ENCODE measurements at regions not wholly inside any gene's neighbourhood (a gene's known extent, or its start where the extent isn't known, plus 50 kb on each side); places are given as distances from the start of the nearest gene placed in this dataset.

DNA sequence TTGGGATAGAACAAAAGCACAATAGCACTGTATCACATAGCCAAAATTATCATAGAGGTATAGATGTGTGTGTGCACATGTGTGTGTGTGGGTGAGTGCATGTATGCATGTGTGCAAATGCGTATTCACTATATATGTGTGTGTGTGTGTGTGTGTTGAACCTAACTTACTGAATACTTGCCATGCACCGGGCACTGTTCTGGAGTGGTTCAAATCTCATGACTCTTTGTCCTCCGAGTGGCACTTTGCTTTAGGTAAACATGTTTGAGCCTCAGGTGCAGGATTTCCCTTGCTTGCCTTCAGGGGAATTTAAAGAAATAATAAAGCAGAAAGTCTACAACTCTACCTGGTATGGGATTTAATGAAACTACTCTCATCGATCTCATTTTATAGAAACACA lies 183.5 kb upstream of the GDNF start:
- CTCF ChIA-PET, result interaction anchor here (0.6 kb wide), 1 partner anchor 175 kb away, joined by 3 read pairs; no protein-coding TSS in a partner anchor
- POLR2A ChIA-PET, result no interaction called here
- TF ChIP-seq, protein P1, sequence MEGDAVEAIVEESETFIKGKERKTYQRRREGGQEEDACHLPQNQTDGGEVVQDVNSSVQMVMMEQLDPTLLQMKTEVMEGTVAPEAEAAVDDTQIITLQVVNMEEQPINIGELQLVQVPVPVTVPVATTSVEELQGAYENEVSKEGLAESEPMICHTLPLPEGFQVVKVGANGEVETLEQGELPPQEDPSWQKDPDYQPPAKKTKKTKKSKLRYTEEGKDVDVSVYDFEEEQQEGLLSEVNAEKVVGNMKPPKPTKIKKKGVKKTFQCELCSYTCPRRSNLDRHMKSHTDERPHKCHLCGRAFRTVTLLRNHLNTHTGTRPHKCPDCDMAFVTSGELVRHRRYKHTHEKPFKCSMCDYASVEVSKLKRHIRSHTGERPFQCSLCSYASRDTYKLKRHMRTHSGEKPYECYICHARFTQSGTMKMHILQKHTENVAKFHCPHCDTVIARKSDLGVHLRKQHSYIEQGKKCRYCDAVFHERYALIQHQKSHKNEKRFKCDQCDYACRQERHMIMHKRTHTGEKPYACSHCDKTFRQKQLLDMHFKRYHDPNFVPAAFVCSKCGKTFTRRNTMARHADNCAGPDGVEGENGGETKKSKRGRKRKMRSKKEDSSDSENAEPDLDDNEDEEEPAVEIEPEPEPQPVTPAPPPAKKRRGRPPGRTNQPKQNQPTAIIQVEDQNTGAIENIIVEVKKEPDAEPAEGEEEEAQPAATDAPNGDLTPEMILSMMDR (IDR thresholded peaks at IDR 0.05; ENCODE audit: control extremely low read depth, extremely low read depth, low read depth, missing control alignments), result no peak
- no peak for DNase-seq (ENCODE audit: extremely low spot score)

GRCh38 chr5:38022631-38023030 lies 182.8 kb upstream of the GDNF start:
- ChIA-PET POLR2A (no interaction called here), CTCF (interaction anchor here (0.6 to 0.7 kb wide), 2 partner anchors 168 to 176 kb away, joined by 3 read pairs; no protein-coding TSS in a partner anchor)
- TF ChIP-seq, protein P1 (IDR thresholded peaks at IDR 0.05; ENCODE audit: control extremely low read depth, extremely low read depth, low read depth, missing control alignments), result no peak
- DNase-seq (ENCODE audit: extremely low spot score), result no peak

DNA sequence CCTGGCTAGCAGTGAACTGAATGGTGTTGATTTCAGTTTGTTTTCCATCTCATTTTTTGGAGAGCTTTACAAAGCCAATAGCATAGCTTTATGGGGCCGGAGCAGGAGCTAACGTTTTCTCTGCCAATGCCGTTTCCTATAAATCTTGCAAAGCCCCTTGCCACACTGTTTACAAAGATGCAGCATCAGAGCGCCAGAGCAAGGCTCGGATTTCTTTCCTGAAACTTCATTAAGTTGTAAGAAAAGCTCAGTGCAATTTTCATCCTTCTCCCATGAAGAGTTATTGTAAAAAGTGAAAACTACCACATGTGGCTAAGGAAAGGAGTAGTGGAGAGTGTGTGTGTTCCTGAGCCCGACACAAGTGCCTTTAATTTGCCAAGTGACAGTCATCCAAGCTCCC lies 178.2 kb upstream of the GDNF start:
- ChIA-PET CTCF (no interaction called here), POLR2A (no interaction called here)
- TF ChIP-seq, protein P1 (IDR thresholded peaks at IDR 0.05; ENCODE audit: control extremely low read depth, extremely low read depth, low read depth, missing control alignments), result no peak
- DNase-seq (ENCODE audit: extremely low spot score), result no peak

GRCh38 chr5:38013107-38013506 lies 173.3 kb upstream of the GDNF start:
- no peak for DNase-seq (ENCODE audit: extremely low spot score)
- TF ChIP-seq, protein P1 (IDR thresholded peaks at IDR 0.05; ENCODE audit: control extremely low read depth, extremely low read depth, low read depth, missing control alignments), result no peak
- ChIA-PET POLR2A (no interaction called here), CTCF (no interaction called here)

- no peak for DNase-seq (ENCODE audit: extremely low spot score)
- POLR2A ChIA-PET, result no interaction called here
- TF ChIP-seq, protein P1 (IDR thresholded peaks at IDR 0.05; ENCODE audit: control extremely low read depth, extremely low read depth, low read depth, missing control alignments), result no peak
- CTCF ChIA-PET, result no interaction called here
These were observed 171.9 kb upstream of the GDNF start for GRCh38 chr5:38011668-38012188.

- DNase-seq (ENCODE audit: extremely low spot score), result no peak
- TF ChIP-seq, protein P1 (IDR thresholded peaks at IDR 0.05; ENCODE audit: control extremely low read depth, extremely low read depth, low read depth, missing control alignments), result no peak
- ChIA-PET CTCF (interaction anchor here (1.9 kb wide), 1 partner anchor 50 kb away, joined by 5 read pairs; no protein-coding TSS in a partner anchor), POLR2A (no interaction called here)
These were observed 170.0 kb upstream of the GDNF start for GRCh38 chr5:38009749-38010358.

Measured in GM10248 (cell line).